Glomerular visceral epithelial cell (primary cell): ENCODE measurements at regions not wholly inside any gene's neighbourhood (a gene's known extent, or its start where the extent isn't known, plus 50 kb on each side); places are given as distances from the start of the nearest gene placed in this dataset.
A peak's percentile ranks its signal among the peaks of the same experiment; 100 is the strongest.
"Not testable (repeated sequence)": the region's sequence is repeated elsewhere in the genome, so short reads cannot be mapped to it uniquely, and the experiment has no call there.

Source experiments
- DNase-seq: peaks from one replicate; pipeline ENCODE4 v3.0.0-alpha.2; 2016; ENCODE audit errors: extremely low spot score

- DNase-seq, result no peak
Measured at GRCh38 chr1:8228253-8228652, 89.7 kb upstream of the SLC45A1 start.

GRCh38 chr1:8227674-8228073, 90.2 kb upstream of the SLC45A1 start:
- not testable (repeated sequence) for DNase-seq

GRCh38 chr1:8226747-8227146, 91.2 kb upstream of the SLC45A1 start:
- DNase-seq, result no peak

- DNase-seq, result not testable (repeated sequence)
Measured at GRCh38 chr1:8226024-8226423, 91.9 kb upstream of the SLC45A1 start.

- DNase-seq, result no peak
Measured at GRCh38 chr1:8223526-8223925, 94.4 kb upstream of the SLC45A1 start.

GRCh38 chr1:8222789-8223188, 95.1 kb upstream of the SLC45A1 start:
- no peak for DNase-seq

- DNase-seq, result no peak
Measured at GRCh38 chr1:8219530-8219929, 98.4 kb upstream of the SLC45A1 start.

- no peak for DNase-seq
Measured at GRCh38 chr1:8218351-8219092, 99.4 kb upstream of the SLC45A1 start.

GRCh38 chr1:8217809-8218208, 100.1 kb upstream of the SLC45A1 start:
- no peak for DNase-seq

- DNase-seq, result no peak
Measured at GRCh38 chr1:8217011-8217711, 100.8 kb upstream of the SLC45A1 start.

- no peak for DNase-seq
Measured at GRCh38 chr1:8216005-8216404, 101.9 kb upstream of the SLC45A1 start.

- DNase-seq, result no peak
Measured at GRCh38 chr1:8214501-8215173, 103.3 kb upstream of the SLC45A1 start.

- DNase-seq, result no peak
Measured at GRCh38 chr1:8213676-8214075, 104.2 kb upstream of the SLC45A1 start.

- no peak for DNase-seq
Measured at GRCh38 chr1:8213136-8213535, 104.8 kb upstream of the SLC45A1 start.

- no peak for DNase-seq
Measured at GRCh38 chr1:8212580-8213031, 105.3 kb upstream of the SLC45A1 start.

- DNase-seq, result peak; percentile 96
Measured at GRCh38 chr1:8211883-8212579, 105.9 kb upstream of the SLC45A1 start.

GRCh38 chr1:8211251-8211882, 106.5 kb upstream of the SLC45A1 start:
- DNase-seq, result no peak

GRCh38 chr1:8207202-8207601, 110.7 kb upstream of the SLC45A1 start:
- no peak for DNase-seq

- no peak for DNase-seq
Measured at GRCh38 chr1:8206391-8206790, 111.5 kb upstream of the SLC45A1 start.

GRCh38 chr1:8205771-8206170, 112.1 kb upstream of the SLC45A1 start:
- DNase-seq, result no peak

GRCh38 chr1:8204826-8205225, 113.1 kb upstream of the SLC45A1 start:
- no peak for DNase-seq

GRCh38 chr1:8203551-8203950, 114.4 kb upstream of the SLC45A1 start:
- no peak for DNase-seq
